ENCODE measurements at regions not wholly inside any gene's neighbourhood (a gene's known extent, or its start where the extent isn't known, plus 50 kb on each side); places are given as distances from the start of the nearest gene placed in this dataset.

DNA sequence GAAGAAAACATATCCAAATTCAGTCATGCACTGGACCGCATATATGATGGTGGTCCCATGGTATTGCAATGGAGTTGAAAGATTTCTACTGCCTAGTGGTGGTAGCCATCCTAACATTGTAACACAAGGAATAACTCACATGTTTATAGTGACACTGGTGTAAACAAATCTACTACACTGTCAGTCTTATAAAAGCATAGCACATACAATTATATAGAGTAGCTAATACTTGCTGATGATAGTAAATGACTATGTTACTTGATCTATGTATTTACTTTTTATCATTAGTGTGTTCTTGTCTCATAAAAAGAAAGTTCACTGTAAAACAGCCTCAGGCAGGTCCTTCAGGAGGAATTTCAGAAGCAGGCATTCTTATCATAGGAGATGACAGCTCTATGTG lies 96.0 kb upstream of the CDIN1 start:
- DNase-seq (ENCODE audit: low read depth, low spot score) (no peak), ATAC-seq (no peak)
- H3K9me2 ChIP-seq (ENCODE audit: insufficient read depth) = no peaks in the 10 kb centered on the region
- H4K20me1 ChIP-seq (ENCODE audit: insufficient read depth) = no peaks in the 10 kb centered on the region
- ChIA-PET RAD21 (ENCODE audit: low non-redundant PET in 1 of 2, low total read pairs in 2 of 2, uncharacterized antibody in 2 of 2, unreplicated experiment in 2 of 2) (no interaction called here), POLR2A (no interaction called here), CTCF (no interaction called here)
- BruUV-seq (replicated peaks) = no TSS peak
- H3K9ac ChIP-seq (ENCODE audit: low read length) = no peak overlapping the region
- intact Hi-C loops (cut with micrococcal nuclease) = no loop called here
- H3K4me2 ChIP-seq (ENCODE audit: low read length) = no peak overlapping the region
- no peak overlapping the region for H3K27ac ChIP-seq (ENCODE audit: low read depth, low read length)
- no peaks in the 10 kb centered on the region for H3K79me2 ChIP-seq (ENCODE audit: insufficient read depth, low read length)
- TF ChIP-seq CEBPB (IDR thresholded peaks at IDR 0.05; ENCODE audit: low read depth) (no peak), TCF7L2 (IDR thresholded peaks at IDR 0.05; ENCODE audit: borderline replicate concordance, extremely low read depth, insufficient read depth, insufficient read length) (no peak), POLR2AphosphoS5 (IDR thresholded peaks at IDR 0.05; ENCODE audit: low read depth, low read length) (no peak), FOSL1 (IDR thresholded peaks at IDR 0.05; ENCODE audit: low read depth) (no peak), POLR2A (IDR thresholded peaks at IDR 0.05; ENCODE audit: borderline replicate concordance, extremely low read depth, insufficient read depth, insufficient read length) (no peak), SIN3A (IDR thresholded peaks at IDR 0.05; ENCODE audit: low read depth) (no peak), EZH2phosphoT487 (IDR thresholded peaks at IDR 0.05; ENCODE audit: borderline replicate concordance) (no peak), JUND (IDR thresholded peaks at IDR 0.05) (no peak), RAD21 (IDR thresholded peaks at IDR 0.05; ENCODE audit: low read depth) (no peak), ZFX (IDR thresholded peaks at IDR 0.05) (no peak), ELF1 (IDR thresholded peaks at IDR 0.05; ENCODE audit: borderline replicate concordance, low read depth) (no peak)
- TF ChIP-seq, protein P1, sequence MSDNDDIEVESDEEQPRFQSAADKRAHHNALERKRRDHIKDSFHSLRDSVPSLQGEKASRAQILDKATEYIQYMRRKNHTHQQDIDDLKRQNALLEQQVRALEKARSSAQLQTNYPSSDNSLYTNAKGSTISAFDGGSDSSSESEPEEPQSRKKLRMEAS (IDR thresholded peaks at IDR 0.05) = no peak
- TF ChIP-seq, protein P2, sequence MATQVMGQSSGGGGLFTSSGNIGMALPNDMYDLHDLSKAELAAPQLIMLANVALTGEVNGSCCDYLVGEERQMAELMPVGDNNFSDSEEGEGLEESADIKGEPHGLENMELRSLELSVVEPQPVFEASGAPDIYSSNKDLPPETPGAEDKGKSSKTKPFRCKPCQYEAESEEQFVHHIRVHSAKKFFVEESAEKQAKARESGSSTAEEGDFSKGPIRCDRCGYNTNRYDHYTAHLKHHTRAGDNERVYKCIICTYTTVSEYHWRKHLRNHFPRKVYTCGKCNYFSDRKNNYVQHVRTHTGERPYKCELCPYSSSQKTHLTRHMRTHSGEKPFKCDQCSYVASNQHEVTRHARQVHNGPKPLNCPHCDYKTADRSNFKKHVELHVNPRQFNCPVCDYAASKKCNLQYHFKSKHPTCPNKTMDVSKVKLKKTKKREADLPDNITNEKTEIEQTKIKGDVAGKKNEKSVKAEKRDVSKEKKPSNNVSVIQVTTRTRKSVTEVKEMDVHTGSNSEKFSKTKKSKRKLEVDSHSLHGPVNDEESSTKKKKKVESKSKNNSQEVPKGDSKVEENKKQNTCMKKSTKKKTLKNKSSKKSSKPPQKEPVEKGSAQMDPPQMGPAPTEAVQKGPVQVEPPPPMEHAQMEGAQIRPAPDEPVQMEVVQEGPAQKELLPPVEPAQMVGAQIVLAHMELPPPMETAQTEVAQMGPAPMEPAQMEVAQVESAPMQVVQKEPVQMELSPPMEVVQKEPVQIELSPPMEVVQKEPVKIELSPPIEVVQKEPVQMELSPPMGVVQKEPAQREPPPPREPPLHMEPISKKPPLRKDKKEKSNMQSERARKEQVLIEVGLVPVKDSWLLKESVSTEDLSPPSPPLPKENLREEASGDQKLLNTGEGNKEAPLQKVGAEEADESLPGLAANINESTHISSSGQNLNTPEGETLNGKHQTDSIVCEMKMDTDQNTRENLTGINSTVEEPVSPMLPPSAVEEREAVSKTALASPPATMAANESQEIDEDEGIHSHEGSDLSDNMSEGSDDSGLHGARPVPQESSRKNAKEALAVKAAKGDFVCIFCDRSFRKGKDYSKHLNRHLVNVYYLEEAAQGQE (IDR thresholded peaks at IDR 0.05; ENCODE audit: low read depth) = no peak
- TF ChIP-seq, protein P3, sequence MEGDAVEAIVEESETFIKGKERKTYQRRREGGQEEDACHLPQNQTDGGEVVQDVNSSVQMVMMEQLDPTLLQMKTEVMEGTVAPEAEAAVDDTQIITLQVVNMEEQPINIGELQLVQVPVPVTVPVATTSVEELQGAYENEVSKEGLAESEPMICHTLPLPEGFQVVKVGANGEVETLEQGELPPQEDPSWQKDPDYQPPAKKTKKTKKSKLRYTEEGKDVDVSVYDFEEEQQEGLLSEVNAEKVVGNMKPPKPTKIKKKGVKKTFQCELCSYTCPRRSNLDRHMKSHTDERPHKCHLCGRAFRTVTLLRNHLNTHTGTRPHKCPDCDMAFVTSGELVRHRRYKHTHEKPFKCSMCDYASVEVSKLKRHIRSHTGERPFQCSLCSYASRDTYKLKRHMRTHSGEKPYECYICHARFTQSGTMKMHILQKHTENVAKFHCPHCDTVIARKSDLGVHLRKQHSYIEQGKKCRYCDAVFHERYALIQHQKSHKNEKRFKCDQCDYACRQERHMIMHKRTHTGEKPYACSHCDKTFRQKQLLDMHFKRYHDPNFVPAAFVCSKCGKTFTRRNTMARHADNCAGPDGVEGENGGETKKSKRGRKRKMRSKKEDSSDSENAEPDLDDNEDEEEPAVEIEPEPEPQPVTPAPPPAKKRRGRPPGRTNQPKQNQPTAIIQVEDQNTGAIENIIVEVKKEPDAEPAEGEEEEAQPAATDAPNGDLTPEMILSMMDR (IDR thresholded peaks at IDR 0.05 in 2 of 3, conservative IDR thresholded peaks at IDR 0.05 in 1 of 3; ENCODE audit: borderline replicate concordance in 1 of 3, insufficient read depth in 1 of 3, low read depth in 2 of 3, low read length in 2 of 3) = no peak
- H3K9me3 ChIP-seq (ENCODE audit: control insufficient read depth in 1 of 2, insufficient read depth in 1 of 2, low read depth in 1 of 2, low read length in 2 of 2) = no peaks in the 10 kb centered on the region
- no peak overlapping the region for H2AFZ ChIP-seq (ENCODE audit: low read depth, low read length, poor library complexity, severe bottlenecking)
- H3K4me1 ChIP-seq (ENCODE audit: control insufficient read depth in 1 of 2, insufficient read depth in 2 of 2, low read length in 2 of 2) = no peaks in the 10 kb centered on the region
- no peaks in the 10 kb centered on the region for H3K27me3 ChIP-seq (ENCODE audit: insufficient read depth, low read length)
- H3K36me3 ChIP-seq (ENCODE audit: control insufficient read depth in 1 of 2, insufficient read depth in 2 of 2, low read length in 2 of 2) = no peaks in the 10 kb centered on the region; a peak in 1 of 4 replicates
- H3K4me3 ChIP-seq (replicated peaks in 1 of 2; ENCODE audit: low read depth in 1 of 2, low read length in 2 of 2) = no peak overlapping the region

Data from HCT116 (cell line).